Ishikawa (cell line): ENCODE measurements at regions not wholly inside any gene's neighbourhood (a gene's known extent, or its start where the extent isn't known, plus 50 kb on each side); places are given as distances from the start of the nearest gene placed in this dataset.

Experiments
- CEBPB ChIP-seq: IDR thresholded peaks from 2 replicates; pipeline ENCODE4 v1.6.1; 2012
- CREB1 ChIP-seq: IDR thresholded peaks from 2 replicates; pipeline ENCODE4 v1.6.1; 2012; ENCODE audit warnings: low read depth
- EGR1 ChIP-seq: IDR thresholded peaks from 2 replicates; pipeline ENCODE4 v1.6.1; 2012
- EP300 ChIP-seq: IDR thresholded peaks from 2 replicates; pipeline ENCODE4 v1.6.1; 2012; ENCODE audit warnings: borderline replicate concordance
- FOXM1 ChIP-seq: IDR thresholded peaks from 2 replicates; pipeline ENCODE4 v1.6.1; 2012; ENCODE audit warnings: low read depth, borderline replicate concordance
- MAX ChIP-seq: IDR thresholded peaks from 2 replicates; pipeline ENCODE4 v1.6.1; 2012
- NFIC ChIP-seq: IDR thresholded peaks from 2 replicates; pipeline ENCODE4 v1.6.1; 2012
- RAD21 ChIP-seq: IDR thresholded peaks from 2 replicates; pipeline ENCODE4 v1.6.1; 2012; ENCODE audit warnings: low read depth
- TAF1 ChIP-seq: IDR thresholded peaks from 2 replicates; pipeline ENCODE4 v1.6.1; 2012; ENCODE audit warnings: low read depth, mild to moderate bottlenecking
- TCF12 ChIP-seq: IDR thresholded peaks from 2 replicates; pipeline ENCODE4 v1.6.1; 2012; ENCODE audit warnings: low read depth
- TEAD4 ChIP-seq: IDR thresholded peaks from 2 replicates; pipeline ENCODE4 v1.6.1; 2012
- YY1 ChIP-seq: IDR thresholded peaks from 2 replicates; pipeline ENCODE4 v1.6.1; 2012; ENCODE audit warnings: low read depth
- ZBTB7A ChIP-seq: IDR thresholded peaks from 2 replicates; pipeline ENCODE4 v1.6.1; 2012; ENCODE audit warnings: low read depth
- TF ChIP-seq, protein P1 (sequence below): IDR thresholded peaks from 2 replicates; pipeline ENCODE4 v1.6.1; 2012
- TF ChIP-seq, protein P2 (sequence below): IDR thresholded peaks from 2 replicates; pipeline ENCODE4 v1.6.1; 2012; ENCODE audit warnings: low read depth, mild to moderate bottlenecking

DNA sequence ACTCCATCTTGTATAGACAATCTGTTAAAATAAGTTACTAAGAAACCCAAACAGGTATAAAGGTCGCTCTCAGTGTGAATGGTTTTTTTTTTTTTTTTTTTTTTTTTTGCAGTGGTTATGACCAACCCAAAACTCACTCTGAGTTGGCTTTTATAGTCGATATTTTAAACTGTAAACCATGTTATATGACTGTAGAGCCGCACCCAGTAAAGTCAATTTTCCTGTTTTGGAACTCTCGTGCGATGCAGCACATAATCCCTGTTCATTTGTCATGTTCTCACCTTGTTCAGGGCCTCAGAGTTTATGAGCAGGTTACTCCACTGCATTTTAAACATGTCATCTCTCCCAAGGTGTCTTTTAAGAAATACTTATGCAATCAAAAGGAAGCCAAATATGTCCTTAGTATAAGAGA is 112.5 kb downstream of the KLF5 start:
- TF ChIP-seq NFIC, result no peak
- TF ChIP-seq, protein P1, sequence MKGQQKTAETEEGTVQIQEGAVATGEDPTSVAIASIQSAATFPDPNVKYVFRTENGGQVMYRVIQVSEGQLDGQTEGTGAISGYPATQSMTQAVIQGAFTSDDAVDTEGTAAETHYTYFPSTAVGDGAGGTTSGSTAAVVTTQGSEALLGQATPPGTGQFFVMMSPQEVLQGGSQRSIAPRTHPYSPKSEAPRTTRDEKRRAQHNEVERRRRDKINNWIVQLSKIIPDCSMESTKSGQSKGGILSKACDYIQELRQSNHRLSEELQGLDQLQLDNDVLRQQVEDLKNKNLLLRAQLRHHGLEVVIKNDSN, result no peak
- TF ChIP-seq EGR1, result no peak
- no peak for TF ChIP-seq FOXM1
- TF ChIP-seq RAD21, result no peak
- no peak for TF ChIP-seq TAF1
- TF ChIP-seq, protein P2, sequence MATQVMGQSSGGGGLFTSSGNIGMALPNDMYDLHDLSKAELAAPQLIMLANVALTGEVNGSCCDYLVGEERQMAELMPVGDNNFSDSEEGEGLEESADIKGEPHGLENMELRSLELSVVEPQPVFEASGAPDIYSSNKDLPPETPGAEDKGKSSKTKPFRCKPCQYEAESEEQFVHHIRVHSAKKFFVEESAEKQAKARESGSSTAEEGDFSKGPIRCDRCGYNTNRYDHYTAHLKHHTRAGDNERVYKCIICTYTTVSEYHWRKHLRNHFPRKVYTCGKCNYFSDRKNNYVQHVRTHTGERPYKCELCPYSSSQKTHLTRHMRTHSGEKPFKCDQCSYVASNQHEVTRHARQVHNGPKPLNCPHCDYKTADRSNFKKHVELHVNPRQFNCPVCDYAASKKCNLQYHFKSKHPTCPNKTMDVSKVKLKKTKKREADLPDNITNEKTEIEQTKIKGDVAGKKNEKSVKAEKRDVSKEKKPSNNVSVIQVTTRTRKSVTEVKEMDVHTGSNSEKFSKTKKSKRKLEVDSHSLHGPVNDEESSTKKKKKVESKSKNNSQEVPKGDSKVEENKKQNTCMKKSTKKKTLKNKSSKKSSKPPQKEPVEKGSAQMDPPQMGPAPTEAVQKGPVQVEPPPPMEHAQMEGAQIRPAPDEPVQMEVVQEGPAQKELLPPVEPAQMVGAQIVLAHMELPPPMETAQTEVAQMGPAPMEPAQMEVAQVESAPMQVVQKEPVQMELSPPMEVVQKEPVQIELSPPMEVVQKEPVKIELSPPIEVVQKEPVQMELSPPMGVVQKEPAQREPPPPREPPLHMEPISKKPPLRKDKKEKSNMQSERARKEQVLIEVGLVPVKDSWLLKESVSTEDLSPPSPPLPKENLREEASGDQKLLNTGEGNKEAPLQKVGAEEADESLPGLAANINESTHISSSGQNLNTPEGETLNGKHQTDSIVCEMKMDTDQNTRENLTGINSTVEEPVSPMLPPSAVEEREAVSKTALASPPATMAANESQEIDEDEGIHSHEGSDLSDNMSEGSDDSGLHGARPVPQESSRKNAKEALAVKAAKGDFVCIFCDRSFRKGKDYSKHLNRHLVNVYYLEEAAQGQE, result no peak
- no peak for TF ChIP-seq MAX
- TF ChIP-seq EP300, result no peak
- no peak for TF ChIP-seq TCF12
- no peak for TF ChIP-seq CEBPB

DNA sequence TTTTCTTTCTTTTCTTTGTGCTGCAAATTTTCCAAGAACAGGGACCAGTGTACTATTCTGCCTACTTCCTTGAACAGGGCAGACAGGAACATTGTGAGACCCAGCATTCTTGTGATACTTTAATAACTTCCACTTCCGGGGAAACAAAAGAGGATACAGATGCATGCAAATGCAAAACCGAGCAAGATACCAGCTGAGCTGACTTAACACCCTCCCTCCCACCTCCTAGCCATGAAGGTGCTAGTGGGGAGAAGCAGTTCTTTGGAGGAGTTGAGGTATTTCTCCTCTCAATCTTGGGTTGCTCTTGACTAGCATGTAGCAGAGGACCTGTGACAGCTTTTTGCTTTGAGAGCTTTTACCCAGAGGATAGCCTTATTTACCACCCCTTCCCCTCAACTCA is 111.2 kb downstream of the KLF5 start:
- TF ChIP-seq TEAD4 (no peak), CEBPB (no peak), ZBTB7A (no peak), TAF1 (no peak), CREB1 (no peak), TCF12 (no peak), MAX (no peak), EGR1 (no peak), RAD21 (no peak), EP300 (no peak), NFIC (no peak), YY1 (no peak), FOXM1 (no peak)
- TF ChIP-seq, protein P1, result no peak
- TF ChIP-seq, protein P2, result no peak

DNA sequence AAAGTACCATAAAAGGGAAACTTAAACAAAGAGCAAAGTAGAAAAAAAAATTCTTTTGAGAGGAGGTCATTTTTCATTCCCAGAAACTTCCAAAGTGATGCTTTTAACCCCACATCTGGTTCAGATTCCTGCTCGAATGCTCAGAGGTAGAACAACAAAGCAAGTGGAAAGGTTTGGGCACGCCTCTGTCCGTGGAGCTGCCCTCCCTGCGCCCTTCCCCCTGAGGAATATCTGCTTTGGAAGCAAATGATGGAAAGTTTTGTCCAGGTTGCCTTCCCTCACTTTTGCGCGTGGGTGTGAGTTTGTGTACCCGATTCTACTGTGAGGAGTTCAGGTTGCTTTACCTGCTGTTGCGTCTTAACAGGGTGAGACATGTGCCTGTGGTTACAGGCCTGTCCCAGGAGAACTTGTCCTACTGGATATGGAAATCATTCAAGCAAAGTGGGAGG is 110.2 kb downstream of the KLF5 start:
- TF ChIP-seq TEAD4, result no peak
- no peak for TF ChIP-seq FOXM1
- TF ChIP-seq EP300, result no peak
- no peak for TF ChIP-seq RAD21
- peak; percentile 38; the same call in 1 of the 2 replicates for TF ChIP-seq EGR1
- TF ChIP-seq TCF12, result no peak
- peak; percentile 67 for TF ChIP-seq MAX
- TF ChIP-seq, protein P1, result no peak
- TF ChIP-seq YY1, result no peak
- TF ChIP-seq CEBPB, result no peak
- TF ChIP-seq CREB1, result no peak

DNA sequence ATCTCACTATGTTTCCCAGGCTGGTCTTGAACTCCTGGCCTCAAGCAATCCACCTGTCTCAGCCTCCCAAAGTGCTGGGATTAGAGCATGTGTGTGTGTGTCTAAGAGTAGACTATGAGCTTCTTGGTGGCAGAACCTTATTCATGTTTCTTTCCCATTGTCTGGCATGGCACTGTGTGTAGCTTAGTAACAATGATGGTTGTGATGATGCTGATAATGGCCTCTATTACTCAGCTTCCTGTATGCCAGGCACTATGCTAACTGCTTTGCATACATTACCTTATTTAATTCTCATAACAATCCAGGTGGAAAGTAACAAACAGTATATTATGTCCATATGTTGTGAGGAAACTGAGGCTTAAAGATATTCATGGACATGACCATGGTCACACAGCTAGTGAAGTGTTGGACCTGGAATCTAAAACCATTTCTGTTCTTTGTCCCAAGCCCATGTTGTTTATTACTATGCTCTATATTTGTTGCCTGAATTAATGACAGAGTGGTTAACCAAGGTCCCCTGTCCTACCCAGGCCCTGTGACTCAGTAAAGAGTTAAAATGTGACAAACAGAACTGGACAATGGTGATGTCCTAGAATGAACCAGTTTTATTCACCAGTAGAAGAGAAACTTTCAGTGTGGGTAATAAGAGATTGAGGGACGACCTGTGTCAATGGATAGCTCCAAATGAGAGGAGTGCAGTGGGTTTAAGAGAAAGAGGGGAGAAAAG is 109.6 kb downstream of the KLF5 start:
- TF ChIP-seq CREB1, result no peak

GRCh38 chr13:73167028-73167820 is 108.4 kb downstream of the KLF5 start:
- TF ChIP-seq CEBPB, result peak; percentile 37; the same call in 1 of the 2 replicates
- TF ChIP-seq CREB1, result no peak
